HEK293T (cell line): ENCODE measurements at regions not wholly inside any gene's neighbourhood (a gene's known extent, or its start where the extent isn't known, plus 50 kb on each side); places are given as distances from the start of the nearest gene placed in this dataset.

ENCODE experiments used
- BHLHE40 ChIP-seq: fragments of 450-650 bp; IDR thresholded peaks from 2 replicates; pipeline ENCODE4 v1.6.1; 2016; ENCODE audit warnings: mild to moderate bottlenecking, moderate library complexity, borderline replicate concordance
- FOXK2 ChIP-seq: fragments of 450-650 bp; IDR thresholded peaks from 2 replicates; pipeline ENCODE4 v1.6.1; 2016; ENCODE audit warnings: mild to moderate bottlenecking
- HDGF ChIP-seq: fragments of 450-650 bp; IDR thresholded peaks from 2 replicates; pipeline ENCODE4 v1.6.1; 2017; ENCODE audit warnings: antibody characterized with exemption, borderline replicate concordance
- NFRKB ChIP-seq: fragments of 450-650 bp; IDR thresholded peaks from 2 replicates; pipeline ENCODE4 v1.6.1; 2016; ENCODE audit warnings: mild to moderate bottlenecking, moderate library complexity
- SP1 ChIP-seq: fragments of 450-650 bp; IDR thresholded peaks from 2 replicates; pipeline ENCODE4 v1.6.1; 2017
- SUZ12 ChIP-seq: fragments of 450-650 bp; IDR thresholded peaks from 2 replicates; pipeline ENCODE4 v1.6.1; 2016; ENCODE audit warnings: mild to moderate bottlenecking
- TARDBP ChIP-seq: fragments of 450-650 bp; IDR thresholded peaks from 2 replicates; pipeline ENCODE4 v1.6.1; 2016
- ZNF384 ChIP-seq: fragments of 450-650 bp; IDR thresholded peaks from 2 replicates; pipeline ENCODE4 v1.6.1; 2016

- TF ChIP-seq NFRKB (no peak), TARDBP (no peak), BHLHE40 (no peak), HDGF (no peak), FOXK2 (no peak), ZNF384 (no peak), SUZ12 (no peak), SP1 (no peak)
These were observed 126.4 kb upstream of the RAI14 start for GRCh38 chr5:34529581-34530331.
